ENCODE measurements at regions not wholly inside any gene's neighbourhood (a gene's known extent, or its start where the extent isn't known, plus 50 kb on each side); places are given as distances from the start of the nearest gene placed in this dataset.

GRCh38 chr6:98469141-98469540 lies 365.2 kb upstream of the POU3F2 start:
- H3K4me1 ChIP-seq (ENCODE audit: control insufficient read depth in 1 of 2, insufficient read depth in 2 of 2, low read length in 2 of 2), result no peaks in the 10 kb centered on the region
- no peak for ATAC-seq
- H4K20me1 ChIP-seq (ENCODE audit: insufficient read depth), result no peaks in the 10 kb centered on the region; the same call in 1 of the 2 replicates
- no peaks in the 10 kb centered on the region for H3K9me3 ChIP-seq (ENCODE audit: control insufficient read depth in 1 of 2, insufficient read depth in 1 of 2, low read depth in 1 of 2, low read length in 2 of 2)
- ChIA-PET POLR2A (no interaction called here), CTCF (no interaction called here), RAD21 (ENCODE audit: low non-redundant PET in 1 of 2, low total read pairs in 2 of 2, uncharacterized antibody in 2 of 2, unreplicated experiment in 2 of 2) (no interaction called here)
- H3K4me2 ChIP-seq (ENCODE audit: low read length), result no peak overlapping the region
- no peaks in the 10 kb centered on the region for H3K79me2 ChIP-seq (ENCODE audit: insufficient read depth, low read length)
- intact Hi-C loops (cut with micrococcal nuclease), result no loop called here
- 0 out of 2 replicates have a peak, but pooled peaks cover 4% of the 10 kb centered on the region for H3K27me3 ChIP-seq (ENCODE audit: insufficient read depth, low read length)
- H2AFZ ChIP-seq (ENCODE audit: low read depth, low read length, poor library complexity, severe bottlenecking), result no peak overlapping the region
- no peak overlapping the region for H3K9ac ChIP-seq (ENCODE audit: low read length)
- TF ChIP-seq FOSL1 (IDR thresholded peaks at IDR 0.05; ENCODE audit: low read depth) (no peak), JUND (IDR thresholded peaks at IDR 0.05) (no peak), ATF3 (IDR thresholded peaks at IDR 0.05) (no peak)
- no peak overlapping the region for H3K27ac ChIP-seq (ENCODE audit: low read depth, low read length)
- no peak overlapping the region for H3K4me3 ChIP-seq (replicated peaks in 1 of 2; ENCODE audit: low read depth in 1 of 2, low read length in 2 of 2)
- BruUV-seq (replicated peaks), result no TSS peak
- no peak for DNase-seq (ENCODE audit: low read depth, low spot score)
- H3K36me3 ChIP-seq (ENCODE audit: control insufficient read depth in 1 of 2, insufficient read depth in 2 of 2, low read length in 2 of 2), result no peaks in the 10 kb centered on the region
- no peaks in the 10 kb centered on the region for H3K9me2 ChIP-seq (ENCODE audit: insufficient read depth)

- H3K36me3 ChIP-seq (ENCODE audit: control insufficient read depth in 1 of 2, insufficient read depth in 2 of 2, low read length in 2 of 2), result no peaks in the 10 kb centered on the region
- no peak overlapping the region for H2AFZ ChIP-seq (ENCODE audit: low read depth, low read length, poor library complexity, severe bottlenecking)
- no peak overlapping the region for H3K27ac ChIP-seq (ENCODE audit: low read depth, low read length)
- intact Hi-C loops (cut with micrococcal nuclease), result no loop called here
- H3K4me3 ChIP-seq (replicated peaks in 1 of 2; ENCODE audit: low read depth in 1 of 2, low read length in 2 of 2), result no peak overlapping the region
- no peaks in the 10 kb centered on the region for H4K20me1 ChIP-seq (ENCODE audit: insufficient read depth)
- BruUV-seq (replicated peaks), result no TSS peak
- RAD21 ChIA-PET (ENCODE audit: low non-redundant PET in 1 of 2, low total read pairs in 2 of 2, uncharacterized antibody in 2 of 2, unreplicated experiment in 2 of 2), result no interaction called here
- H3K9me3 ChIP-seq (ENCODE audit: control insufficient read depth in 1 of 2, insufficient read depth in 1 of 2, low read depth in 1 of 2, low read length in 2 of 2), result no peaks in the 10 kb centered on the region
- POLR2A ChIA-PET, result no interaction called here
- TF ChIP-seq POLR2AphosphoS5 (IDR thresholded peaks at IDR 0.05; ENCODE audit: low read depth, low read length) (no peak), POLR2A (IDR thresholded peaks at IDR 0.05; ENCODE audit: borderline replicate concordance, extremely low read depth, insufficient read depth, insufficient read length) (no peak), ATF3 (IDR thresholded peaks at IDR 0.05) (no peak), YY1 (IDR thresholded peaks at IDR 0.05; ENCODE audit: extremely low read depth, insufficient replicate concordance, low read depth, low read length) (no peak), EZH2 (IDR thresholded peaks at IDR 0.05) (no peak), CTCF (IDR thresholded peaks at IDR 0.05 in 2 of 3, conservative IDR thresholded peaks at IDR 0.05 in 1 of 3; ENCODE audit: borderline replicate concordance in 1 of 3, insufficient read depth in 1 of 3, low read depth in 2 of 3, low read length in 2 of 3) (no peak), TCF7L2 (IDR thresholded peaks at IDR 0.05; ENCODE audit: borderline replicate concordance, extremely low read depth, insufficient read depth, insufficient read length) (no peak), RAD21 (IDR thresholded peaks at IDR 0.05; ENCODE audit: low read depth) (no peak), JUND (IDR thresholded peaks at IDR 0.05) (no peak), ZFX (IDR thresholded peaks at IDR 0.05) (no peak), ZBTB33 (IDR thresholded peaks at IDR 0.05; ENCODE audit: extremely low read depth, insufficient replicate concordance, low read length) (no peak), ZNF274 (IDR thresholded peaks at IDR 0.05; ENCODE audit: low read depth, low read length) (no peak), CBX3 (IDR thresholded peaks at IDR 0.05; ENCODE audit: low read depth) (no peak), EZH2phosphoT487 (IDR thresholded peaks at IDR 0.05; ENCODE audit: borderline replicate concordance) (no peak), EGR1 (IDR thresholded peaks at IDR 0.05; ENCODE audit: low read depth) (no peak), MAX (IDR thresholded peaks at IDR 0.05) (no peak), CEBPB (IDR thresholded peaks at IDR 0.05; ENCODE audit: low read depth) (no peak)
- no peak for ATAC-seq
- DNase-seq (ENCODE audit: low read depth, low spot score), result no peak
- no peaks in the 10 kb centered on the region for H3K4me1 ChIP-seq (ENCODE audit: control insufficient read depth in 1 of 2, insufficient read depth in 2 of 2, low read length in 2 of 2)
- H3K79me2 ChIP-seq (ENCODE audit: insufficient read depth, low read length), result no peaks in the 10 kb centered on the region
- no peaks in the 10 kb centered on the region for H3K27me3 ChIP-seq (ENCODE audit: insufficient read depth, low read length)
- CTCF ChIA-PET, result no interaction called here
- H3K4me2 ChIP-seq (ENCODE audit: low read length), result no peak overlapping the region
- H3K9me2 ChIP-seq (ENCODE audit: insufficient read depth), result no peaks in the 10 kb centered on the region
- H3K9ac ChIP-seq (ENCODE audit: low read length), result no peak overlapping the region
Measured at GRCh38 chr6:98470821-98471220, 363.6 kb upstream of the POU3F2 start.

All from HCT116 (cell line).